ENCODE measurements at regions not wholly inside any gene's neighbourhood (a gene's known extent, or its start where the extent isn't known, plus 50 kb on each side); places are given as distances from the start of the nearest gene placed in this dataset.

- no peak for TF ChIP-seq POLR2AphosphoS5 (IDR thresholded peaks at IDR 0.05; ENCODE audit: insufficient read depth in 1 of 2, low read depth in 1 of 2)
- TF ChIP-seq POLR2A (IDR thresholded peaks at IDR 0.05) = no peak
- TF ChIP-seq CTCF (IDR thresholded peaks at IDR 0.05) = no peak
- Histone ChIP-seq H3K36me3 (no peaks in the 10 kb centered on the region), H3K9me3 (no peaks in the 10 kb centered on the region), H3K27ac (no peak overlapping the region), H3K4me3 (no peak overlapping the region), H3K4me1 (no peaks in the 10 kb centered on the region), H3K27me3 (no peaks in the 10 kb centered on the region)
- DNase-seq (ENCODE audit: extremely low spot score in 2 of 2) = no peak
- intact Hi-C loops (cut with DNase I) = no loop called here
Observed at GRCh38 chr3:117596503-117596902, 886.9 kb downstream of the TUSC7 start.

- TF ChIP-seq POLR2AphosphoS5 (IDR thresholded peaks at IDR 0.05; ENCODE audit: insufficient read depth in 1 of 2, low read depth in 1 of 2) = no peak
- TF ChIP-seq POLR2A (IDR thresholded peaks at IDR 0.05) = no peak
- no peak for TF ChIP-seq CTCF (IDR thresholded peaks at IDR 0.05)
- no peak for DNase-seq (ENCODE audit: extremely low spot score in 2 of 2)
- Histone ChIP-seq H3K4me3 (no peak overlapping the region), H3K9me3 (no peaks in the 10 kb centered on the region), H3K27me3 (no peaks in the 10 kb centered on the region), H3K36me3 (no peaks in the 10 kb centered on the region), H3K27ac (no peak overlapping the region), H3K4me1 (no peaks in the 10 kb centered on the region)
- intact Hi-C loops (cut with DNase I) = no loop called here
Observed at GRCh38 chr3:117597865-117598264, 888.3 kb downstream of the TUSC7 start.

GRCh38 chr3:117600112-117600511, 890.5 kb downstream of the TUSC7 start:
- H3K4me1 ChIP-seq = no peaks in the 10 kb centered on the region
- H3K4me3 ChIP-seq = no peak overlapping the region
- H3K9me3 ChIP-seq = no peaks in the 10 kb centered on the region
- H3K27me3 ChIP-seq = no peaks in the 10 kb centered on the region
- H3K27ac ChIP-seq = no peak overlapping the region
- TF ChIP-seq CTCF (IDR thresholded peaks at IDR 0.05) (no peak), POLR2A (IDR thresholded peaks at IDR 0.05) (no peak), POLR2AphosphoS5 (IDR thresholded peaks at IDR 0.05; ENCODE audit: insufficient read depth in 1 of 2, low read depth in 1 of 2) (no peak)
- H3K36me3 ChIP-seq = no peaks in the 10 kb centered on the region
- intact Hi-C loops (cut with DNase I) = no loop called here
- no peak for DNase-seq (ENCODE audit: extremely low spot score in 2 of 2)

GRCh38 chr3:117600666-117601065, 891.1 kb downstream of the TUSC7 start:
- H3K36me3 ChIP-seq = no peaks in the 10 kb centered on the region
- intact Hi-C loops (cut with DNase I) = no loop called here
- H3K4me3 ChIP-seq = no peak overlapping the region
- no peaks in the 10 kb centered on the region for H3K4me1 ChIP-seq
- no peaks in the 10 kb centered on the region for H3K9me3 ChIP-seq
- TF ChIP-seq CTCF (IDR thresholded peaks at IDR 0.05) (no peak), POLR2AphosphoS5 (IDR thresholded peaks at IDR 0.05; ENCODE audit: insufficient read depth in 1 of 2, low read depth in 1 of 2) (no peak), POLR2A (IDR thresholded peaks at IDR 0.05) (no peak)
- DNase-seq (ENCODE audit: extremely low spot score in 2 of 2) = no peak
- H3K27ac ChIP-seq = no peak overlapping the region
- no peaks in the 10 kb centered on the region for H3K27me3 ChIP-seq

- Histone ChIP-seq H3K27me3 (no peaks in the 10 kb centered on the region), H3K4me3 (no peak overlapping the region), H3K36me3 (no peaks in the 10 kb centered on the region), H3K27ac (no peak overlapping the region), H3K4me1 (no peaks in the 10 kb centered on the region), H3K9me3 (no peaks in the 10 kb centered on the region)
- intact Hi-C loops (cut with DNase I) = no loop called here
- TF ChIP-seq POLR2A (IDR thresholded peaks at IDR 0.05) (no peak), POLR2AphosphoS5 (IDR thresholded peaks at IDR 0.05; ENCODE audit: insufficient read depth in 1 of 2, low read depth in 1 of 2) (no peak), CTCF (IDR thresholded peaks at IDR 0.05) (no peak)
- no peak for DNase-seq (ENCODE audit: extremely low spot score in 2 of 2)
Observed at GRCh38 chr3:117602058-117602644, 892.6 kb downstream of the TUSC7 start.
